ENCODE measurements at regions not wholly inside any gene's neighbourhood (a gene's known extent, or its start where the extent isn't known, plus 50 kb on each side); places are given as distances from the start of the nearest gene placed in this dataset.
"Not testable (repeated sequence)": the region's sequence is repeated elsewhere in the genome, so short reads cannot be mapped to it uniquely, and the experiment has no call there.

DNA sequence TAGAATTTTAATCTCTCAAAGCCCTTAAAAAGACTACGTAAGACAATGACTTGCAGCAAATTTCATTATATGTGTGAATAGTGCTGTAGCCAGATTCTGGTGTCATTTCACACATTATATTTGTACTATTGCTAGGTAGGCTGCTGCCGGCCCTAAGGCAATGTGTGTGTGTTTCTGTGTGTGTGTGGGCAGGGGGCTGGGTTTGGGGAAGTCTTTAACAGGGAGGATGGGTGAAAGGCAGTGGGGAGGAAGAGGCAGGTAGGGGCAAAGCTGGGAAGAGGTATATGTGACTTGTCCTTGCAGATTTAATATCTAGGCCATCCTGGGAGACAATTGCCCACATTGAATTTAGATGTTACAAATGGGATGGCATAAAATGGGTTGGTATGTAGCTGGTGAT lies 130.8 kb downstream of the MACIR start:
- DNase-seq (ENCODE audit: low read depth): no peak
- TF ChIP-seq CTCF (conservative IDR thresholded peaks at IDR 0.05; ENCODE audit: control insufficient read depth, insufficient read depth, low read depth, low read length): no peak
- no peak overlapping the region for H3K4me3 ChIP-seq (ENCODE audit: control insufficient read depth, low read depth, low read length)

- TF ChIP-seq CTCF (conservative IDR thresholded peaks at IDR 0.05; ENCODE audit: control insufficient read depth, insufficient read depth, low read depth, low read length): no peak
- DNase-seq (ENCODE audit: low read depth): no peak
- no peak overlapping the region for H3K4me3 ChIP-seq (ENCODE audit: control insufficient read depth, low read depth, low read length)
Measured at GRCh38 chr5:103385722-103386121, 127.2 kb downstream of the MACIR start.

DNA sequence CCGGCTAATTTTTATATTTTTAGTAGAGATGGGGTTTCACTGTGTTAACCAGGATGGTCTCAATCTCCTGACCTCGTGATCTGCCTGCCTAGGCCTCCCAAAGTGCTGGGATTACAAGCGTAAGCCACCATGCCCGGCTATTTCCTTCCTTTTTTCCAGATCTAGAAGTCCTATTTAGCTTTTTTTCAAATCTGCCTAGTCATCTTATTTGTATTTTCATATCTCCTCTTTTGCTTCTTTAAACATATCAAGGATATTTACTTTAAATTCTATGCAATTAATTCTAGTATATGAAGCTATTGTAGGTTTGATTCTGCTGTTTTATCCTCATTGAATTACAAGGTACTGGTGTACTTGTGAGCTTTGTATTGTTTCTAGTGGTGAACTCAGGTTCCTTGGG lies 119.1 kb downstream of the MACIR start:
- not testable (repeated sequence) for H3K4me3 ChIP-seq (ENCODE audit: control insufficient read depth, low read depth, low read length); DNase-seq (ENCODE audit: low read depth)

- DNase-seq (ENCODE audit: low read depth): no peak
Measured at GRCh38 chr5:103375863-103376591, 117.5 kb downstream of the MACIR start.

GRCh38 chr5:103375350-103375749 lies 116.8 kb downstream of the MACIR start:
- TF ChIP-seq CTCF (conservative IDR thresholded peaks at IDR 0.05; ENCODE audit: control insufficient read depth, insufficient read depth, low read depth, low read length): peak; percentile 13
- DNase-seq (ENCODE audit: low read depth): peak; percentile 35

More at GRCh38 chr5:103375863-103376591, 117.5 kb downstream of the MACIR start:
- no peak overlapping the region for H3K4me3 ChIP-seq (ENCODE audit: control insufficient read depth, low read depth, low read length)
- no peak for TF ChIP-seq CTCF (conservative IDR thresholded peaks at IDR 0.05; ENCODE audit: control insufficient read depth, insufficient read depth, low read depth, low read length)

DNA sequence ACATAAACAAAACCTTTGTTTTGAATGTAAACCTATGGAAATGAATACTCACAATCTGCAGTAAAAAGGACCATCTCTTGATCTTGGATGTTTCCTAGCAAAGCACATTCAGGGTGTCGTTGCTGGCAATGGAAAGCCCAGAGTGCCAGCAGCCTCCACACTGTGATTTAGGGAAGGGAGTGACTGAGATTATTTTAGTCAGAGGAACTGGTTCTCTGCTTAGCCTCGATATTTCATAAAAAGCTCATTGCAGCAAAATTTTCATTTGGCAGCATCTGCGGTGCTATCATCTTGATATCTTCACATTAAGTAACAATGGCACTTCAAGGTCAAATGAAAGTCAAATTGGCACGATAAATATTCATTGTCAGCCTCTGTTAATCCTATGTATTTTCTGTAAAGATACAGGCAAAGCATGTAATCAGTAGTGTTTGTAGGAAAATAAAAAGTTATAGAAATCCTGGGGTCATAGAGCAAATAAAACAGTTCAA lies 116.0 kb downstream of the MACIR start:
- TF ChIP-seq CTCF (conservative IDR thresholded peaks at IDR 0.05; ENCODE audit: control insufficient read depth, insufficient read depth, low read depth, low read length): no peak

More at GRCh38 chr5:103375350-103375749, 116.8 kb downstream of the MACIR start:
- no peak overlapping the region for H3K4me3 ChIP-seq (ENCODE audit: control insufficient read depth, low read depth, low read length)

DNA sequence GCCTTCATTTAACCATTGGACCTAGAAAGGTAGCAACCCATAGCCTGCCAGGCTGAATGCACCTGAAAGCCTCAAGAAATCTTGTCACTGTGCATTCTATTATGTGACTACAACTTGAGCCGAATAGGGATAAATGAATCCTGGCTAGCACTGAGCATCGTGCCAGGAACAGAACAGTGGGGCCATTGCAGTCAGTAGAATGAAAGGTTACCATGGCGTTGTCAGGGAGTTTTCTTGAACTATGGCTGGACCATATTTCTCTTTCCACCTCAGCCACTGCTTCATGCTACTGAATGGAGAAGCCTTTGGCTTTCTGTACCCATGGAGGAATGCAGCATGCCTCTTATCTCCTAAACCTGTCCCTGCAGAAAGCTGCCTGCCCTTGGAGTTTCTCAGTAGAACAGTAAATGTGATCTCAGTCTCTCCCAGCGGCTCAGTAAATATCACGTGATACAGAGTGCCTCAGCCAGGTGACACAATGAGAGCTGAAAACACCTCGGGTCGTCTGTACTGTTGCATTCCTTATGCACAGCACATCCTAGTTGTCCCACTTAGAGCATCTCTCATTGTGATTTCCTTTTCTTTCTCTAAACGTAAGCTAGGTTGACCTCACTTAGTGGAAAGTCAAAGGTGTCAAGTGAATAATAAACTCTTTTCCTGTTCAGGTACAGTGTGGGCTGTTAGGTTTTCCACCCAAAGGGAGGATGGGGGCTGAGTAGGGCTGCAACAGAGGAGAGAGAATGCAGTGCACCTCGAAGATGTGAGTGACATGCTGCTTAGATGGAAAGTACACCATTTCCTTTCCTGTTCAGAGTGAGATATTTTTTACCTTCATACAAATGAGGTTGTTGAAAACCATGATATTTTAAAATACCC lies 115.3 kb downstream of the MACIR start:
- H3K4me3 ChIP-seq (ENCODE audit: control insufficient read depth, low read depth, low read length): no peak overlapping the region
- TF ChIP-seq CTCF (conservative IDR thresholded peaks at IDR 0.05; ENCODE audit: control insufficient read depth, insufficient read depth, low read depth, low read length): no peak
- DNase-seq (ENCODE audit: low read depth): no peak

More for the DNA sequence above, 116.0 kb downstream of the MACIR start:
- DNase-seq (ENCODE audit: low read depth): no peak
- no peak overlapping the region for H3K4me3 ChIP-seq (ENCODE audit: control insufficient read depth, low read depth, low read length)

Data from fibroblast of mammary gland (primary cell).